Type B pancreatic cell (in vitro differentiated cells): ENCODE measurements at regions not wholly inside any gene's neighbourhood (a gene's known extent, or its start where the extent isn't known, plus 50 kb on each side); places are given as distances from the start of the nearest gene placed in this dataset.

Source experiments
- DNase-seq: peaks from one replicate; pipeline ENCODE4 v3.0.0; 2021; ENCODE audit warnings: mixed read lengths; ENCODE audit not compliant: unreplicated experiment; ENCODE audit errors: extremely low spot score
- H3K27ac Mint-ChIP-seq: 2 replicates; pipeline ENCODE4 v1.8.0; 2021; ENCODE audit warnings: mild to moderate bottlenecking, mixed read lengths
- H3K27me3 Mint-ChIP-seq: 2 replicates; pipeline ENCODE4 v1.8.0; 2021; ENCODE audit warnings: mixed read lengths
- H3K36me3 Mint-ChIP-seq: 2 replicates; pipeline ENCODE4 v1.8.0; 2021; ENCODE audit warnings: mixed read lengths
- H3K4me1 Mint-ChIP-seq: one replicate; pipeline ENCODE4 v1.8.0; 2021; ENCODE audit warnings: mixed read lengths; ENCODE audit not compliant: unreplicated experiment
- H3K4me3 Mint-ChIP-seq: 2 replicates; pipeline ENCODE4 v1.8.0; 2021; ENCODE audit warnings: mild to moderate bottlenecking, mixed read lengths
- H3K9me3 Mint-ChIP-seq: 2 replicates; pipeline ENCODE4 v1.8.0; 2021; ENCODE audit warnings: mixed read lengths
- CTCF ChIP-seq: fragments of 200-600 bp; sonication (generic); conservative IDR thresholded peaks from 2 replicates; pipeline ENCODE4 v1.5.0; 2021; ENCODE audit warnings: antibody characterized with exemption, mild to moderate bottlenecking

DNA sequence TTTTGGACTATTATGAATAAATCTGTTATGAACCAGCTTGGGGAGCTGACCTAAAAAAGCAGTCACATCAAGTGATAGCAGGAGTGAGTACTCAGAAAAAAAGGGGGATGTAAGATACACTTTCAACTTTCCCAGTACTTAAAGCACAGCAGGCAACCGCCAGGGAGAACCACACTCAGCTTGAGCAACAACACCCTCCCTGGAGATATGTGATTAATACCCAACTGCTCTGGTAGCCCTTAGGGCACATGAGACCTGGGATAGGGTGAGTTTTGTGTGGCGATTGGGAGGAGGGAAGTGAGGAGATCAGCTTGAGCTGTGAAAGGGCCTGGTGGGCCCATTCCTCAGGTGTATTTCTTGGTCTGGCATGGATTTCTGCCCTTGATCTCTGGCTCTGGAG is 220.3 kb upstream of the SFRP2 start:
- H3K4me3 Mint-ChIP-seq: no peak overlapping the region
- H3K4me1 Mint-ChIP-seq: peaks cover 5% of the 10 kb centered on the region
- no peak overlapping the region for H3K27ac Mint-ChIP-seq
- peaks cover 5% of the 10 kb centered on the region for H3K9me3 Mint-ChIP-seq
- DNase-seq: no peak
- H3K36me3 Mint-ChIP-seq: peaks cover 3% of the 10 kb centered on the region
- H3K27me3 Mint-ChIP-seq: no peaks in the 10 kb centered on the region
- TF ChIP-seq CTCF: no peak

DNA sequence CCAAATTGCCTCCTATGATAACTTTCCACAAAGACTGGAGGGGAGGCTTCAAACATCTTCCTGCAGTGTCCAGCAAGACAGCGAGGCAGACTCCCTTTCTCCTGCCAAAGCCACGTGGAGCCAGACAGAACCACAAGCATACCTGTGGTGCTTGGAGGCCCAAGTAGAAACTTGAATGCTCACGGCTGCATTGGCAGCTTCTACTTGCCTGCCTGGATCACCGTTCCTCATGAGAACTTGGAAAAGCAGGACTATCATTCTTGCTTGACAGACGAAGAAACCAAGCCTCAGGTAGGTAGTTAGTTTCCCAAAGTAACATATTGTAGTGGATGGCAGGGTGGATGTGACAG is 216.3 kb upstream of the SFRP2 start:
- Mint-ChIP-seq H3K27me3 (no peaks in the 10 kb centered on the region), H3K4me3 (no peak overlapping the region), H3K4me1 (peaks cover 5% of the 10 kb centered on the region), H3K9me3 (no peaks in the 10 kb centered on the region), H3K27ac (peak overlapping the region; percentile 3), H3K36me3 (peaks cover 3% of the 10 kb centered on the region)
- TF ChIP-seq CTCF: no peak
- no peak for DNase-seq

- H3K27ac Mint-ChIP-seq: peak overlapping the region; percentile 3
- DNase-seq: no peak
- peaks cover 5% of the 10 kb centered on the region for H3K4me1 Mint-ChIP-seq
- no peak for TF ChIP-seq CTCF
- H3K27me3 Mint-ChIP-seq: no peaks in the 10 kb centered on the region
- peaks cover 3% of the 10 kb centered on the region for H3K36me3 Mint-ChIP-seq
- H3K4me3 Mint-ChIP-seq: no peak overlapping the region
- no peaks in the 10 kb centered on the region for H3K9me3 Mint-ChIP-seq
Observed at GRCh38 chr4:154004507-154005170, 215.8 kb upstream of the SFRP2 start.

DNA sequence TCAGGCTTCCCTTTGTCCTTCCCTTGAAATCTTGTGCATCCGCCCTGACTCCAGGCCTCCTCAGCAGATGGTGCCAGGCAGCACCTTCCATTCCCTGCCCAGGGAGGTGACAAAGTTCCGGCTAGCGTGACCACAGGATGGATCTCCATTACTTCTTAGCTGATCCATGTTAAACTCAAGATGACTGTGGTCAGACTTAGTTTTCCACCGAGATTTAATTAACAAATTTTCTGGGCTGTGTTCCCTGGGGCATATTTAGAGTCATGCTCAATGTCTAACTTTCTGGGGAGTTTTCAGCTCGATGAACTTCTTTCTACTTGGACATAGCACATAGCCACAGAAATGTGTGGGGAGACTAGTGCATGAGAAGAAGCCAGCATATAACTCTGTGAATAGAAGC is 215.1 kb upstream of the SFRP2 start:
- H3K27ac Mint-ChIP-seq: no peak overlapping the region
- peaks cover 5% of the 10 kb centered on the region for H3K4me1 Mint-ChIP-seq
- DNase-seq: no peak
- peaks cover 3% of the 10 kb centered on the region for H3K36me3 Mint-ChIP-seq
- no peaks in the 10 kb centered on the region for H3K9me3 Mint-ChIP-seq
- no peak for TF ChIP-seq CTCF
- H3K27me3 Mint-ChIP-seq: no peaks in the 10 kb centered on the region
- no peak overlapping the region for H3K4me3 Mint-ChIP-seq

DNA sequence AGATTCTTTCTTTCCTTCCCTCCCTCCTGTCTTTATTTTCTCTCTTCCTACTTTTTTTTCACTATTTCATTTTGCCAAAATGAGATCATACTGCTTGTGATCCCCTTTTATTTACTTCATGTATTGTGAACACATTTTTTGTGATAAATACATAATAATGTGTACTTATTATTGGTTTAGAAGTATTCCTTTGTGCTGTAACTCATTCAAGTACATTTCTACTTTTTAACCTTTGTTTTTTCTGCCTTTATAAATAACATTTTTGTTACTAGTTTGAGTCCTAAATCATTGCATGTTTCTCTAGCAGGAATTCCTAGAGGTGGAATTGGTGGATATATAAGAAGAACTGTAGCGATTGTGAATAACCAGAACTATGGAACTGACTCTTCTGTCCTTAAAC is 214.5 kb upstream of the SFRP2 start:
- Mint-ChIP-seq H3K9me3 (no peaks in the 10 kb centered on the region), H3K36me3 (peaks cover 3% of the 10 kb centered on the region), H3K27ac (no peak overlapping the region), H3K4me3 (no peak overlapping the region), H3K27me3 (no peaks in the 10 kb centered on the region), H3K4me1 (peaks cover 5% of the 10 kb centered on the region)
- no peak for TF ChIP-seq CTCF
- DNase-seq: no peak

GRCh38 chr4:154001193-154001592 is 212.3 kb upstream of the SFRP2 start:
- H3K4me1 Mint-ChIP-seq: peaks cover 5% of the 10 kb centered on the region
- no peaks in the 10 kb centered on the region for H3K36me3 Mint-ChIP-seq
- H3K4me3 Mint-ChIP-seq: no peak overlapping the region
- no peak overlapping the region for H3K27ac Mint-ChIP-seq
- no peak for DNase-seq
- H3K9me3 Mint-ChIP-seq: peaks cover 14% of the 10 kb centered on the region
- no peaks in the 10 kb centered on the region for H3K27me3 Mint-ChIP-seq
- no peak for TF ChIP-seq CTCF
